ENCODE measurements at regions not wholly inside any gene's neighbourhood (a gene's known extent, or its start where the extent isn't known, plus 50 kb on each side); places are given as distances from the start of the nearest gene placed in this dataset.

- Mint-ChIP-seq H3K27me3 (ENCODE audit: low read depth) (peaks cover 4% of the 10 kb centered on the region), H3K27ac (no peak overlapping the region), H3K36me3 (ENCODE audit: low read depth) (peaks cover 13% of the 10 kb centered on the region), H3K9me3 (peaks cover 23% of the 10 kb centered on the region), H3K4me3 (no peak overlapping the region), H3K4me1 (peaks cover 9% of the 10 kb centered on the region)
- no peak for TF ChIP-seq CTCF (IDR thresholded peaks at IDR 0.05; ENCODE audit: unreplicated experiment in 3 of 3)
Observed at GRCh38 chr2:181752301-181752700, 72.0 kb upstream of the NEUROD1 start.

- H3K9me3 Mint-ChIP-seq, result peaks cover 13% of the 10 kb centered on the region
- peaks cover 10% of the 10 kb centered on the region for H3K36me3 Mint-ChIP-seq (ENCODE audit: low read depth)
- peaks cover 4% of the 10 kb centered on the region for H3K27me3 Mint-ChIP-seq (ENCODE audit: low read depth)
- no peak for TF ChIP-seq CTCF (IDR thresholded peaks at IDR 0.05; ENCODE audit: unreplicated experiment in 3 of 3)
- no peak overlapping the region for H3K4me3 Mint-ChIP-seq
- H3K27ac Mint-ChIP-seq, result no peak overlapping the region
- peaks cover 9% of the 10 kb centered on the region for H3K4me1 Mint-ChIP-seq
Observed at GRCh38 chr2:181753686-181754085, 73.4 kb upstream of the NEUROD1 start.

GRCh38 chr2:181754105-181754504, 73.8 kb upstream of the NEUROD1 start:
- Mint-ChIP-seq H3K4me1 (peaks cover 9% of the 10 kb centered on the region), H3K27ac (no peak overlapping the region), H3K36me3 (ENCODE audit: low read depth) (peaks cover 6% of the 10 kb centered on the region), H3K9me3 (peaks cover 9% of the 10 kb centered on the region), H3K4me3 (no peak overlapping the region), H3K27me3 (ENCODE audit: low read depth) (peaks cover 8% of the 10 kb centered on the region)
- no peak for TF ChIP-seq CTCF (IDR thresholded peaks at IDR 0.05; ENCODE audit: unreplicated experiment in 3 of 3)

- no peak for TF ChIP-seq CTCF (IDR thresholded peaks at IDR 0.05; ENCODE audit: unreplicated experiment in 3 of 3)
- peaks cover 4% of the 10 kb centered on the region for H3K9me3 Mint-ChIP-seq
- no peak overlapping the region for H3K4me3 Mint-ChIP-seq
- peaks cover 3% of the 10 kb centered on the region for H3K36me3 Mint-ChIP-seq (ENCODE audit: low read depth)
- peaks cover 9% of the 10 kb centered on the region for H3K4me1 Mint-ChIP-seq
- no peak overlapping the region for H3K27ac Mint-ChIP-seq
- peaks cover 9% of the 10 kb centered on the region for H3K27me3 Mint-ChIP-seq (ENCODE audit: low read depth)
Observed at GRCh38 chr2:181755181-181755580, 74.9 kb upstream of the NEUROD1 start.

GRCh38 chr2:181760521-181760920, 80.2 kb upstream of the NEUROD1 start:
- Mint-ChIP-seq H3K27me3 (ENCODE audit: low read depth) (peaks cover 4% of the 10 kb centered on the region), H3K27ac (no peak overlapping the region), H3K9me3 (peaks cover under 1% of the 10 kb centered on the region), H3K4me3 (no peak overlapping the region), H3K4me1 (no peaks in the 10 kb centered on the region), H3K36me3 (ENCODE audit: low read depth) (no peaks in the 10 kb centered on the region)
- no peak for TF ChIP-seq CTCF (IDR thresholded peaks at IDR 0.05; ENCODE audit: unreplicated experiment in 3 of 3)

GRCh38 chr2:181761175-181761574, 80.9 kb upstream of the NEUROD1 start:
- H3K4me3 Mint-ChIP-seq, result no peak overlapping the region
- H3K27ac Mint-ChIP-seq, result no peak overlapping the region
- no peaks in the 10 kb centered on the region for H3K4me1 Mint-ChIP-seq
- no peaks in the 10 kb centered on the region for H3K36me3 Mint-ChIP-seq (ENCODE audit: low read depth)
- peaks cover 4% of the 10 kb centered on the region for H3K27me3 Mint-ChIP-seq (ENCODE audit: low read depth)
- H3K9me3 Mint-ChIP-seq, result peaks cover 3% of the 10 kb centered on the region
- TF ChIP-seq CTCF (IDR thresholded peaks at IDR 0.05; ENCODE audit: unreplicated experiment in 3 of 3), result no peak

Data from nephron (organoid).